Suppressor macrophage treated with lipopolysaccharide for 4 hours (primary cell): ENCODE measurements at regions not wholly inside any gene's neighbourhood (a gene's known extent, or its start where the extent isn't known, plus 50 kb on each side); places are given as distances from the start of the nearest gene placed in this dataset.

Experiments
- DNase-seq: peaks from one replicate; pipeline ENCODE4 v3.0.0-alpha.2; 2020

GRCh38 chr6:15796130-15796771 is 133.4 kb upstream of the DTNBP1 start:
- no peak for DNase-seq

GRCh38 chr6:15793826-15794225 is 131.0 kb upstream of the DTNBP1 start:
- DNase-seq: no peak

- no peak for DNase-seq
Measured at GRCh38 chr6:15793288-15793687, 130.5 kb upstream of the DTNBP1 start.

- DNase-seq: no peak
Measured at GRCh38 chr6:15792842-15793241, 130.0 kb upstream of the DTNBP1 start.

GRCh38 chr6:15791448-15792181 is 128.8 kb upstream of the DTNBP1 start:
- DNase-seq: peak; percentile 54

- no peak for DNase-seq
Measured at GRCh38 chr6:15790116-15790515, 127.3 kb upstream of the DTNBP1 start.

GRCh38 chr6:15786846-15787245 is 124.0 kb upstream of the DTNBP1 start:
- DNase-seq: no peak

- no peak for DNase-seq
Measured at GRCh38 chr6:15783484-15783883, 120.7 kb upstream of the DTNBP1 start.

- DNase-seq: no peak
Measured at GRCh38 chr6:15781890-15782289, 119.1 kb upstream of the DTNBP1 start.

- no peak for DNase-seq
Measured at GRCh38 chr6:15781333-15781732, 118.5 kb upstream of the DTNBP1 start.

- DNase-seq: no peak
Measured at GRCh38 chr6:15780437-15780836, 117.6 kb upstream of the DTNBP1 start.

- no peak for DNase-seq
Measured at GRCh38 chr6:15779726-15780125, 116.9 kb upstream of the DTNBP1 start.

GRCh38 chr6:15776458-15776980 is 113.7 kb upstream of the DTNBP1 start:
- DNase-seq: no peak

GRCh38 chr6:15775741-15776140 is 112.9 kb upstream of the DTNBP1 start:
- DNase-seq: no peak

GRCh38 chr6:15775076-15775634 is 112.3 kb upstream of the DTNBP1 start:
- DNase-seq: no peak

GRCh38 chr6:15773806-15774410 is 111.1 kb upstream of the DTNBP1 start:
- DNase-seq: peak; percentile 29

- peak; percentile 18 for DNase-seq
Measured at GRCh38 chr6:15770347-15771143, 107.7 kb upstream of the DTNBP1 start.

GRCh38 chr6:15769511-15770018 is 106.7 kb upstream of the DTNBP1 start:
- no peak for DNase-seq

- no peak for DNase-seq
Measured at GRCh38 chr6:15768999-15769398, 106.2 kb upstream of the DTNBP1 start.

GRCh38 chr6:15763837-15764236 is 101.0 kb upstream of the DTNBP1 start:
- peak; percentile 33 for DNase-seq

- DNase-seq: peak; percentile 9
Measured at GRCh38 chr6:15763364-15763763, 100.5 kb upstream of the DTNBP1 start.

GRCh38 chr6:15761045-15761502 is 98.2 kb upstream of the DTNBP1 start:
- no peak for DNase-seq
